K562 (cell line): ENCODE measurements at regions not wholly inside any gene's neighbourhood (a gene's known extent, or its start where the extent isn't known, plus 50 kb on each side); places are given as distances from the start of the nearest gene placed in this dataset.

Experiments
- ATAC-seq: fragments of 200-7000 bp; cut with Tn5 transposase; 3 replicates; pipeline ENCODE4 v1.9.1; 2020; ENCODE audit warnings: moderate library complexity
- BruUV-seq: library from RNA; stranded (reverse); fragments of 400-500 nt; replicated peaks from 2 replicates; lab custom pipeline; 2021; lab: Mats Ljungman, UMichigan
- CTCF ChIA-PET: fragments of 300-600 bp; formaldehyde crosslinking; extraction: SDS; loops from one replicate; lab custom pipeline; 2021; ENCODE audit warnings: low intra/inter-chr PET ratio; lab: Yijun Ruan, JAX
- POLR2A ChIA-PET: fragments of 300-600, 350-650 bp; sonication (Branson Sonifier 250); formaldehyde crosslinking; extraction: SDS; loops from one replicate; lab custom pipeline; 2021; ENCODE audit warnings: antibody characterized with exemption, inconsistent platforms; lab: Yijun Ruan, JAX
- DNase-seq, 4 experiments: peaks; one replicate each; pipeline versions ENCODE4 v3.0.0 to v3.0.0-alpha.2; 2011 to 2018; ENCODE audit warnings: low spot score in 3 of 4, mixed read lengths in 3 of 4; ENCODE audit errors: extremely low read depth in 1 of 4
- FAIRE-seq: peaks from 2 replicates; lab custom pipeline; 2011; peaks lifted over from hg19 to GRCh38; lab: Jason Lieb, UNC
- H2AFZ ChIP-seq: 2 replicates; pipeline ENCODE4 v1.6.0; 2011; ENCODE audit warnings: low read depth, low read length, control low read depth, inconsistent platforms
- H3K27ac ChIP-seq: fragments of 200-600 bp; 3 replicates; pipeline ENCODE4 v1.8.0; 2011; ENCODE audit warnings: low read depth, mild to moderate bottlenecking, control low read depth, inconsistent platforms, low read length, moderate library complexity, mixed read lengths; ENCODE audit errors: extremely low read depth
- H3K27me3 ChIP-seq, 2 experiments: fragments of 300-600 bp in 1 of 2; 2 replicates in 1 of 2; 3 replicates in 1 of 2; pipeline versions ENCODE4 v1.6.0 to v1.8.0; 2011; ENCODE audit warnings: inconsistent platforms in 2 of 2, low read length in 2 of 2, mild to moderate bottlenecking in 1 of 2, mixed read lengths in 1 of 2, moderate library complexity in 1 of 2; ENCODE audit not compliant: control insufficient read depth in 2 of 2, insufficient read depth in 2 of 2
- H3K36me3 ChIP-seq: fragments of 300-600 bp; 3 replicates; pipeline ENCODE4 v1.8.0; 2011; ENCODE audit warnings: mild to moderate bottlenecking, low read length, inconsistent platforms; ENCODE audit not compliant: control insufficient read depth, insufficient read depth
- H3K4me1 ChIP-seq, 2 experiments: fragments of 200-600 bp in 1 of 2; replicated peaks in 1 of 2; 2 replicates in 1 of 2; 3 replicates in 1 of 2; pipeline versions ENCODE4 v1.5.1 to v1.8.0; 2011; ENCODE audit warnings: inconsistent platforms in 2 of 2, low read length in 2 of 2, mild to moderate bottlenecking in 1 of 2, mixed read lengths in 1 of 2, moderate library complexity in 1 of 2; ENCODE audit not compliant: control insufficient read depth in 2 of 2, insufficient read depth in 2 of 2
- H3K4me2 ChIP-seq: 2 replicates; pipeline ENCODE4 v1.6.1; 2011; ENCODE audit warnings: low read length, control low read depth, inconsistent platforms, mixed read lengths; ENCODE audit not compliant: insufficient read depth
- H3K4me3 ChIP-seq: fragments of 200-600 bp; sonication (generic), shearing (Covaris generic); 2 replicates; pipeline ENCODE4 v1.5.1; 2016; ENCODE audit warnings: control low read depth, inconsistent platforms
- H3K79me2 ChIP-seq: fragments of 200-600 bp; 3 replicates; pipeline ENCODE4 v1.8.0; 2011; ENCODE audit warnings: low read length, inconsistent platforms; ENCODE audit not compliant: control insufficient read depth, insufficient read depth
- H3K9ac ChIP-seq, 2 experiments: 2 replicates each; pipeline versions ENCODE4 v1.6.0 to v1.6.1; 2011; ENCODE audit warnings: low read depth in 2 of 2, low read length in 2 of 2, control low read depth in 1 of 2, inconsistent platforms in 1 of 2, mild to moderate bottlenecking in 1 of 2, mixed read lengths in 1 of 2; ENCODE audit not compliant: insufficient read depth in 1 of 2
- H3K9me1 ChIP-seq: one replicate; pipeline ENCODE4 v1.6.0; 2011; ENCODE audit warnings: inconsistent platforms, mild to moderate bottlenecking, low read length, moderate library complexity; ENCODE audit not compliant: control insufficient read depth, insufficient read depth
- H3K9me3 ChIP-seq: replicated peaks from 2 replicates; pipeline ENCODE4 v1.5.1; 2011; ENCODE audit warnings: low read depth, low read length, inconsistent platforms; ENCODE audit not compliant: control insufficient read depth, insufficient read depth
- H4K20me1 ChIP-seq: replicated peaks from 2 replicates; pipeline ENCODE4 v1.6.1; 2011; ENCODE audit warnings: low read length, inconsistent platforms, mixed read lengths; ENCODE audit not compliant: control insufficient read depth, insufficient read depth
- ATF1 ChIP-seq, 2 experiments: fragments of 450-650 bp in 1 of 2; IDR thresholded peaks; 2 replicates each; pipeline ENCODE4 v1.6.1; 2016; ENCODE audit warnings: missing compliant biosample characterization in 1 of 2, missing genetic modification characterization in 1 of 2
- CBFA2T2 ChIP-seq: fragments of 450-650 bp; conservative IDR thresholded peaks from 2 replicates; pipeline ENCODE4 v1.6.1; 2017; ENCODE audit warnings: mild to moderate bottlenecking
- CBX3 ChIP-seq, 2 experiments: IDR thresholded peaks; 1 replicate in 1 of 2; 2 replicates in 1 of 2; pipeline ENCODE4 v1.6.1; 2012; ENCODE audit warnings: inconsistent platforms in 2 of 2, low read length in 2 of 2, borderline replicate concordance in 1 of 2, control low read depth in 1 of 2
- CHAMP1 ChIP-seq: fragments of 450-650 bp; IDR thresholded peaks from 2 replicates; pipeline ENCODE4 v1.6.1; 2016; ENCODE audit warnings: mild to moderate bottlenecking
- CXXC5 ChIP-seq: fragments of 250-450 bp; sonication (Bioruptor Pico); IDR thresholded peaks from 2 replicates; pipeline ENCODE4 v1.8.0; 2022; ENCODE audit warnings: inconsistent platforms, mild to moderate bottlenecking, moderate library complexity
- DMBX1 ChIP-seq: fragments of 250-450 bp; sonication (Bioruptor Pico); IDR thresholded peaks from 2 replicates; pipeline ENCODE4 v1.8.0; 2022; ENCODE audit warnings: inconsistent platforms, mild to moderate bottlenecking, moderate library complexity, borderline replicate concordance
- HOMEZ ChIP-seq: fragments of 250-450 bp; sonication (Bioruptor Pico); IDR thresholded peaks from 2 replicates; pipeline ENCODE4 v1.4.0; 2020; ENCODE audit warnings: mild to moderate bottlenecking, moderate library complexity
- IRF9 ChIP-seq: fragments of 450-650 bp; IDR thresholded peaks from 2 replicates; pipeline ENCODE4 v1.6.1; 2016; ENCODE audit warnings: missing biosample characterization, missing genetic modification characterization
- MYC ChIP-seq, 2 experiments: fragments of 250-450 bp in 1 of 2; sonication (Bioruptor Pico) in 1 of 2; IDR thresholded peaks; 2 replicates each; pipeline versions ENCODE4 v1.5.1 to v1.6.1; 2012 to 2021; ENCODE audit warnings: low read depth in 2 of 2, borderline replicate concordance in 1 of 2, improper control_type of control experiment in 1 of 2, low read length in 1 of 2, mild to moderate bottlenecking in 1 of 2, moderate library complexity in 1 of 2
- POLR2H ChIP-seq: IDR thresholded peaks from 2 replicates; pipeline ENCODE4 v1.6.1; 2016; ENCODE audit warnings: missing genetic modification characterization, low read depth, mild to moderate bottlenecking, control low read depth, missing compliant biosample characterization, moderate library complexity
- TAF7 ChIP-seq: fragments of 450-650 bp; IDR thresholded peaks from 2 replicates; pipeline ENCODE4 v1.6.1; 2016; ENCODE audit warnings: missing genetic modification characterization, missing compliant biosample characterization
- TEAD1 ChIP-seq, 2 experiments: fragments of 450-650 bp in 1 of 2; sonication (generic) in 1 of 2; formaldehyde crosslinking; IDR thresholded peaks; 2 replicates each; pipeline versions ENCODE4 v1.4.0 to v1.8.0; 2020 to 2022; ENCODE audit warnings: mild to moderate bottlenecking in 2 of 2, missing genetic modification reagents in 1 of 2
- ZNF134 ChIP-seq: fragments of 250-450 bp; sonication (Bioruptor Pico); conservative IDR thresholded peaks from 2 replicates; pipeline ENCODE4 v1.4.0; 2020
- ZNF79 ChIP-seq: fragments of 250-450 bp; sonication (Bioruptor Pico); IDR thresholded peaks from 2 replicates; pipeline ENCODE4 v1.4.0; 2020; ENCODE audit warnings: low read depth, mild to moderate bottlenecking, moderate library complexity
- WGBS: fragments of 100-300 bp; shearing (Covaris generic); methylation state at CpG from one replicate; pipeline ENCODE4 v1.1.6; 2016; ENCODE audit warnings: low coverage, mixed read lengths; ENCODE audit not compliant: insufficient coverage; ENCODE audit errors: missing lambda C conversion rate; 5-methylcytosine and 5-hydroxymethylcytosine counted together
- in situ Hi-C: fragments of 300-500 bp; cut with MboI; formaldehyde crosslinking; loops from 4 replicates; pipeline ENCODE4 v1.15.0; 2018; ENCODE audit warnings: inconsistent platforms, mixed read lengths
- intact Hi-C: fragments of 100-400 bp; cut with micrococcal nuclease; formaldehyde crosslinking; loops from 2 replicates; pipeline ENCODE4 v1.14.2; 2022

- TF ChIP-seq HOMEZ (CRISPR knock-in tag): no peak
- TF ChIP-seq, all 486 proteins: peak for 0
Observed at GRCh38 chr5:51096859-51097258, 286.4 kb upstream of the ISL1 start (continued).

- H3K27ac ChIP-seq: no peak overlapping the region
- no peaks in the 10 kb centered on the region for H3K9me3 ChIP-seq
- H3K9ac ChIP-seq: no peak overlapping the region
- H2AFZ ChIP-seq: no peak overlapping the region
- no peaks in the 10 kb centered on the region for H3K4me1 ChIP-seq
- intact Hi-C loops (no loop called here), in situ Hi-C loops (no loop called here)
- H3K4me2 ChIP-seq: no peak overlapping the region
- peak in 1 of 4 experiments; percentile 18 for DNase-seq
- no peak overlapping the region for H3K4me3 ChIP-seq
- WGBS: 8% methylated on average over 6 of the region's 6 CpGs
- ChIA-PET POLR2A (no interaction called here), CTCF (no interaction called here)
- no peaks in the 10 kb centered on the region; the same call in 2 of the 3 replicates for H3K36me3 ChIP-seq
- H3K27me3 ChIP-seq: no peaks in the 10 kb centered on the region
- no peak for ATAC-seq
- no peaks in the 10 kb centered on the region for H4K20me1 ChIP-seq
- no peaks in the 10 kb centered on the region for H3K79me2 ChIP-seq
- no TSS peak for BruUV-seq
- FAIRE-seq: peak; percentile 32
- no peaks in the 10 kb centered on the region for H3K9me1 ChIP-seq
- peak; percentile 67 for TF ChIP-seq ZNF134
- TF ChIP-seq CHAMP1: no peak
- peak; percentile 66; the same call in 1 of the 2 replicates for TF ChIP-seq ZNF79
- peak; percentile 77 for TF ChIP-seq CXXC5
- TF ChIP-seq TEAD1 (CRISPR knock-in tag; IDR thresholded peaks at IDR 0.05): peak in 1 of 2 experiments; percentile 77; a peak in 2 of 4 replicates
- peak; percentile 44; the same call in 1 of the 2 replicates for TF ChIP-seq POLR2H
- TF ChIP-seq TAF7 (tag): peak; percentile 75
- peak; percentile 86 for TF ChIP-seq IRF9
- peak; percentile 95 for TF ChIP-seq DMBX1 (CRISPR knock-in tag)
- TF ChIP-seq ATF1 (CRISPR knock-in tag; IDR thresholded peaks at IDR 0.05): no peak
- TF ChIP-seq ATF1 (tag; IDR thresholded peaks at IDR 0.05): 0 out of 2 replicates have a peak, but pooled peaks have one; percentile 21
- no peak for TF ChIP-seq CBFA2T2
- no peak for TF ChIP-seq MYC (IDR thresholded peaks at IDR 0.05; ENCODE audit: low read depth, low read length)
- TF ChIP-seq MYC (CRISPR knock-in tag; IDR thresholded peaks at IDR 0.05; ENCODE audit: borderline replicate concordance, low read depth): 0 out of 2 replicates have a peak, but pooled peaks have one; percentile 39
- no peak for TF ChIP-seq CBX3 (IDR thresholded peaks at IDR 0.05; ENCODE audit: borderline replicate concordance in 1 of 2, low read length in 2 of 2)
Observed at GRCh38 chr5:51099173-51099853, 283.9 kb upstream of the ISL1 start.
